ENCODE measurements at regions not wholly inside any gene's neighbourhood (a gene's known extent, or its start where the extent isn't known, plus 50 kb on each side); places are given as distances from the start of the nearest gene placed in this dataset.
A peak's percentile ranks its signal among the peaks of the same experiment; 100 is the strongest.

DNA sequence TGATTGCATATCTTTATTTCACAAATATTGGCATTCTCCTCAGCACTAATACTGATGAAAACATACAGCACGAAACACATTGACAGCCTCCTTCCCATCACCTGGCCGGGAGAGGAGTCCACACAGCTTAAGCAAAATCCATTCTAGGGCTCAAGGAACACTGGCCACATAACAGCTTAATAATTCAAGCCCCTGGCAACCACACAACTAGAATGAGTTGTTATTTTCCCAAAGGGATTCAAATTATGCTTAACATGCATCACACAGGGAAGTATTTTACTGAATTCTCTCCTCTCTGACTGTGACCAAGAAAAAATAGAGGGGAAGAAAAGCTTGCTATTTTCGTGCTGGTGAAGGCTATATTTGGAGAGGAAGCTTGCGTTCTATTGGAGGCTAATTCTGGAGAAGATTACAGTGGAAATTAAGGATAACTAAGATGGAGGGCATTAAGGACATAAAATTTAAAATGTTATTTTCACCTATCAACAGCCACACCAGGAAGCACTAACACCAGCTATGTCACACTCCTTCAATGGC, 198.5 kb downstream of the ADGRG6 start:
- DNase-seq = peak; percentile 19

DNA sequence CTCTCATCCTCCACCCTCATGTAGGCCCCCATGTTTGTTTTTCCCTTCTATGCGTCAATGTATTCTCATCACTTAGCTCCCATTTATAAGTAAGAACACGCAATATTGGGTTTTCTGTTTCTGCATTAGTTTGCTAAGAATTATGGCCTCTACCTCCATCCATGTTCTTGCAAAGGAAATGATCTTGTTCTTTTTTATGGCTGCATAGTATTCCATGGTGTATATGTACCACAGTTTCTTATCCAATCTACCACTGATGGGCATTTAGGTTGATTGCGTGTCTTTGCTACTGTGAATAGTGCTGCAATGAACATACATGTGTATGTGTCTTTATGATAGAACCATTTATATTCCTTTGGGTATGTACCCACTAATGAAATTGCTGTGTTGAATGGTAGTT, 200.0 kb downstream of the ADGRG6 start:
- DNase-seq = no peak

DNA sequence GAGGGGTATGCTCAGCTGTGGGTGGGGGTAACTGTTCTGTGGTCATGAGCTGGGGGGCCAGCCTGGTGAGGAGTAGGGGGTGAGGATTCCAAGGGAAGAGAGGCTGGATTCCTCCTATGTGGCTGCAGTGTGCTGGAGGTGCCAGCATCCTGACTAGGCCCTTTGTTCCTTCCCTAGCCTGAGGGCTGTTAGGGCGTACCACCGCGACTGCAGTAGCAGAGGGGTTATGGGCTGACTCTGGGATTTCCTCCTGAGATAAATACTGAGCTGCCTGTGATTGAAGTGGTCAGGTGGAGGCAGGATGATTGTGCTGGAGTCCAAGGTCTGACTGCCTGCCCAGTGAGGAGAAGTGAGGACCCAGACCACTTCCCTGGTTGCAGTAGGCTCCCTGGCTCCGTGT, 205.3 kb downstream of the ADGRG6 start:
- DNase-seq = no peak

DNA sequence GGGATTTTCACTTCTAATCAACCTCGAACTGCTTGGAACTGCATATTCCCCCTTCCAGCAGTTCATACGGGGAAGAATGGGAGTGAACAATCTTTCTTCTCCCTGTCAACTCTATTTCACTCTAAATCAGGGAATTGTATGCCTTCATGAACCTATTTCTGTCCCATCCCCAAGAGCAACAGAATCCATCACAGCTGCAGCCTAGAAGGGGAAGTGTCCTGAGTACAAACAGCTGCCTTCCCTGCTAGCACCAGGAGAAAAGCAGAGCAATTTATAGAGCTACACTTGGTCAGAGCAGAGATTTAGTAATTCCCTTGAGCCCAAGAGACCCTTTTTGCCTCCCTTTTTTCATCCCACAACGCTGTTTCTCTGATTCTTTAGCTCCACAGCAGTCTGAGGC, 208.4 kb downstream of the ADGRG6 start:
- no peak for DNase-seq

DNA sequence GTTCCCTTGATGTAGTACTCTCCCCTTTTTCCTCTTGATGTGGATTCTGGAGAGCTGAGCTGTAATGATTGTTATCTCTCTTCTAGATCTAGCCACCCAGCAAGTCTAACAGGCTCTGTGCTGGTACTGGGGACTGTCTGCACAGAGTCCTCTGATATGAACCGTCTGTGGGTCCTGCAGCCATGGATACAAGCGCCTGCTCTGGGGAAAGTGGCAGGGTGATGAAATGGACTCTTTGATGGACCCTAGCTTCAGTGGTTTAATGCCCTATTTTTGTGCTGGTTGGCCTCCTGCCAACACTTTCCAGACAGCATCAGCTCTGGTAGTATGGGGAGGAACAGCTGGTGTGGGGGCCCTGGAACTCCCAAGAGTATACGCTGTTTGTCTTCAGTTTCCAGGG, 216.3 kb downstream of the ADGRG6 start:
- no peak for DNase-seq

DNA sequence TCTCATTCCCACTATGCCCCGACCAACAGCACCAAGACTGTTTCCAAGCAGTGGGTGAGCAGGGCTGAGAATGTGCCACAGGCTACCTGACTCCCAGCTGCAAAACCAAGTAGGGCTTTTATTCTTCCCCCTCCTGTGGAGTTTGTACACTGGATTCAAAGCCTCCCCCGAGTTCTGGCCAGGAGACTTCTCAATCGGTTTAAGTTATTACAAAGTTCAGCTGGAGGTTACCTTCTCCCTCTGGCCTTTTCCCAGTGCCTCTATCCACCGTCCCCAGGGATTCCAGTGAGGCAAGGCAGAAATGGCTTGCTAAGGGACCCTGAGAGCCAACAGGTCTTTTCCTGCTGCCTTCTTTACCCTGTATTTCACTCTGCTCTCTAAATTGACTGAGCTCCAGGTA, 217.0 kb downstream of the ADGRG6 start:
- no peak for DNase-seq

DNA sequence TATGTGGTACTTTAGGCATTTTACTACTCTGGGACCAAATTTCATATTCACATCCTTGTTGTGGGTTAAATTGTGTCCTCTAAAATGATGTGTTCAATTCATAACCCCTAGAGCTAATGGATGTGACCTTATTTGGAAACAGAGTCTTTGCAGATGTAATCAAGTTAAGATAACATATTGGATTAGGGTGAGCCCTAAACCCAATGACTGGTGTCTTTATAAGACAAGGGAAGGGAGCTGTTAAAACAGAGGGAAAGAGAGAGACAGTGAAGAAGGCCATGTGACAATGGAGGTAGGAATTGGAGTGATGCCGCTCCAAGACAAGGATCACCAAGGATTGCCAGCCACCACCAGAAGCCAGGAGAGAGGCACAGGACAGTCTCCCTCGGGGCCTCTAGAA, 220.0 kb downstream of the ADGRG6 start:
- no peak for DNase-seq

DNA sequence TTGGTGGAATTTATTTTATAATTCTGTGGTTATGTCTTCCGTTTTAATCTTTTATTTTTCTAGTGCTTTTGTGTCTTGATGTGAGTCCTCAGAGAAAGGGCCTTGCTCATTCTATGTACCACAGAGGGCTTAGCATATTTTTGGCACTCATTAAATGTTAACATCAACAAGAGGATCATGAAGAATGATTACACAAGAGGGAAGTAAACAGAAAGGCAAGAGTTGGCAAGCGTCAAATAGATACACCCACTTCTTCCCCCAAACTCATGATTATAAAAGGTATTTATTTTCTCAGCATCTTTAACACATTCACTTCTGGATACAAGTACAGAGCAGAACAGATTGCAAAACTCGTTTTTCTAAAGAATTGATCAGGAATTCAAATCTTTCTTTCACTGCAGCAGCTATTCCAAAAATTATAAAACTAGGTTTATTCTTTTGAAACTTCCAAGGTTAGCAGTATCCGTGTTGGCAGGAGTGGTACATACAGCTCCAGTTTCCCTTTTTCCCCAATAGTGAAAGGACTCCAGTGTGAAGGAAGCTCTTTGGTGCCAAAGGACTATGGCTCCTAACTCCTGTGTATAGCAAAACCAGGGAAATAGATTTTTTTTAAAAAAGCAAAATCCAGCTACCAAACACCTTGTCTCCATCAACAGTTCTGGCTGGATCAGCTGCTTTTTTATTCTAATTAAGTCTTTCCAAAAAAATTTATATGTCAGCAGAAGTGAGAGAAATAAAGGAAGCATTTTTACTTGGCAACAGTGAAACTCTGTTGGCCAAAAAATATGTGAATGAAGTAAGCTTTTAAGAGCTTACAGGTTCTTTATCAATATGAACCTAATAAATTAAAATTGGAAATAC, 221.9 kb downstream of the ADGRG6 start:
- DNase-seq = no peak

DNA sequence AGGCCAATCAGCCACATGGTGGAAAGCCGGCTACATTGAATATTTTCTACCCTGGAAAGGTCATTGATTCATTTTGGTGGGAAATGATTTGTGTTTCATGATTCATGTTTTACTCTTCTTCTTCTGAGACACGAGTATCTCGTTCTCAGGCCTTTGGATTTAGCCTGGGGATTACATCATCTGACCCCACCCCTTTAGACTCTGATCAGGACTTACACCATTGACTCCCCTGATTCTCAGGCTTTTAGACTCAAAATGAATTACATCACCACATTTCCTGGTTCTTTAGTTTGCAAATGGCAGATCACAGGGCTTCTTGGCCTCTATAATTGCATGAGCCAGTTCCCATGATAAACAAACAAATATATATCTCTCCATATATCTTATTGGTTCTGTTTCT, 228.8 kb downstream of the ADGRG6 start:
- DNase-seq = no peak

DNA sequence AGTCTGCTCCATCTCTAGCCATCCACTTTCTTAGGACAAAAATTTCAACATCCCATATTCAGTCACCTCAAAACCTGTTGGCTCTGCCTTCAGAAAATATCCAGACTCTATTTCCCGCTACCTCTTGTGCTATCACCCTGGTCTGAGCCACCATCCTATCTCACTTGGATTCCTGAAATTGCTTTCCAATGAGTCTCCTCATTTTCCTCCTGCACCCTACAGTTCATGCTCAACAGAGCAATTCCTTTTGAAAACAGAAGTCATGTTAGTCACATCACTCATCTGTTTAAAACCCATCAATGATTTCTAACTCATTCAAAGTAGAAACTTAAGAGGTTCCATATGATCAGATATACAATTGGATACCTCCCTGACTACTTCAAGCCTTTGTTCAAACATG, 229.9 kb downstream of the ADGRG6 start:
- DNase-seq = no peak

DNA sequence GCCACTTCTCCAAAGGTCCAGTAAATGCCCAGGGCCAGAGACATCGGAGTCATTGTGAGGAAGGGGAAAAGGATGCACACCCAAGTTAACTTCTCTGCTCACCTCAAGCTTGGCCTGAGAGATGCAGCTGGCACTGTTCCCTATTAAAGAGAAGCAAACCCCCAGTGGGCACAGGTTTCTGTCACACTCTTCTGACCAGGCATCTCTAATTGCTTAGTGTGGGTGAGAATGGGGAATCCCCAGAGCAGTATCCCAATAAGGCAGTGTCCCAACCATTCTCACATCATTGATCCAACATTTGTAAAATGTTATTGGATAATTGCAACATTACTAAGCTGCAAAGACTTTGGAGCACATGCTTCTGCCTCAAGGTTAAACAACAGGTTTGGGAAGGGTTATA, 232.3 kb downstream of the ADGRG6 start:
- no peak for DNase-seq

DNA sequence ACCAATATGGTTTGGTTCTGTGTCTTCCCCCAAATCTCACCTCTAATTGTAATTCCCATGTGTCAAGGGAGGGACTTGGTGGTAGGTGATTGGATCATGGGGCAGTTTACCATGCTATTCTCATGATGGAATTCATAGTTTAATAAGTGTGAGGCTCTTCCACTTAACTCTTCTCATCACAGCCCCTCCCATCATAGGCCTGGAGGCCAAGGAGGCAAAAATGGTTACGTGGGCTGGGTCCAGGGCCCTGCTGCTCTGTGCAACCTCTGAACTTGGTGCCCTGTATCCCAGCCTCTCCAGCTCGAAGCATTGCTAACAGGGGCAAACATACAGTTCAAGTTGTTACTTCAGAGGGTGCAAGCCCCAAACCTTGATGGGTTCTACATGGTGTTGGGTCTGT, 232.7 kb downstream of the ADGRG6 start:
- no peak for DNase-seq

DNA sequence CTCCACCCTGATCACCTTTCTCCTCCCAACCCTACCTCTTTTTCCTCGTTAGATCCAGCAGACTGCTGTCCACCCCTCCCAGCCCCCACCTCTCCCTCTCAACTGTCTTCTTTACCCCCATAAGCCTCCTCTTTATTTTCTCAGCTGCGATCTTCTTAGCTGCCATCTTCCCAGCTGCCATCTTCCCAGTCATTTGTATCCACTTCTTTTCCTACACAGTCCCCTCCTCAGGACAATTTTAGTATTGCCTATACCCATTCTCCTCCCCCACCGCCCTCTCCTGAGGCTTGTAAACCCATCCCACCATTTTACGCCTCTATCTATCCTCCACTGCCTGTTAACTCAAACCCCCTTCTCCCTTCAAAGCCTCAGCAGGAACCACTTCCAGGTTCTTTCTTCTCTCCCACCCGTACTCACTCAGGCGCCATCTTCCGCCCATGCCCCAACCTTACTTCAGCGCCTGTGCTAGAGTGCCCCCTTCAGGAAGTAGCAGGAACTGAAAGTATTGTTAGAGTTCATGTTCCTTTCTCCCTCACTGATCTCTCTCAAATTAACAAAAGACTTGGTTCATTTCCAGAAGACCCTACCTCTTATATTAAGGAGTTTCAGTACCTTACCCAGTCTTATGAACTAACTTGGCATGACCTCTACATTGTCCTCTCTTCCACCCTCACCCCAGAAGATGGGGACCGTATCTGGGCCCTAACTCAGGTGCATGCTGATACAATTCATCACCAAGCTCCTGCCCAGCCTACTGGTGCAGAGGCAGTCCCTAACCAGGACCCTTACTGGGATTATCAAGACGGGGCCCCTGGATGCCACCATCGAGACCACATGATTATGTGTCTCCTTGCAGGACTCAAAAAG, 236.0 kb downstream of the ADGRG6 start:
- DNase-seq = no peak

DNA sequence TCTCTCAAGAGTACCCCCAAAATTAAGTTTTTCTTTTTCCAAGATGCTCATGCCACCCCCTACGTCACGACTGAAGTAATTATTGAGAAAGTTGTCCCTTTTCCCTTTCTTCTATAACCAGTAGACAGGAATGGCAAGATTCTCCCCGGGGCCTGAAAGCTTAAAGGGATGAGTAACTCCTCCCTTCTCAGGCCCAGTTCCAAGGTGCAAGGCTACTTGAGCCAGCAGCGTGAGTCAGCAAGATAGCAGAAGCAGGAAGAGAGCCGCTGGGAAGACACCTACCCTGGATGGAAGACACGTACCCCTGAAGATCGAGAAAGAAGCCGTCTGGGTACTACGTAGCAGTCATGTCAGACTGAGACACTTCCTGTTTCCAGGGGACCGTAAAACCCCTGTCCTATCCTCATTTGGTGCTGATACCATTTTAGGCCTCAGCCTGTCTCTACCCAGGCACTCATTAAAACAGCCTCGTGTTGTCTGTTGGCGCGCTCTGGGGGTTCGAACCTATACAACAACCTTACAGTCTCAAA, 241.0 kb downstream of the ADGRG6 start:
- DNase-seq = no peak

DNA sequence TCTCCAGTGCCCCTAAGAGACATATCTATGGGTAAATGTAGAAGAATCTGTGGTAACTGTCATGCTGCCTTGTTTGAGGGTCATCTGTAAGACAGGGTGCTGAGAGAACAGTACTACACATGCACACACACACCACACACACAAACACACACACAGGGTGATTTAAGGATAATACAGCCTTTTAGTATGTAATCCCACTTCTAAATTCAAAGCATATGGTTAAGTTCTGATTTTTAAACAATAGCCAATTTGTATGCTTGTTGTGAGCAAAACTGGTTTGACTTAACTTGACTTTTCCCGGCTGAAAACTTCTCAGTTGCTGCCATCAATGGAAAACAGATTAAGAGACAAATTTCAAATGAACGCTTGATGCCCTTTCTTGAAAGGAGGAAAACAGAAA, 241.8 kb downstream of the ADGRG6 start:
- peak; percentile 7 for DNase-seq

DNA sequence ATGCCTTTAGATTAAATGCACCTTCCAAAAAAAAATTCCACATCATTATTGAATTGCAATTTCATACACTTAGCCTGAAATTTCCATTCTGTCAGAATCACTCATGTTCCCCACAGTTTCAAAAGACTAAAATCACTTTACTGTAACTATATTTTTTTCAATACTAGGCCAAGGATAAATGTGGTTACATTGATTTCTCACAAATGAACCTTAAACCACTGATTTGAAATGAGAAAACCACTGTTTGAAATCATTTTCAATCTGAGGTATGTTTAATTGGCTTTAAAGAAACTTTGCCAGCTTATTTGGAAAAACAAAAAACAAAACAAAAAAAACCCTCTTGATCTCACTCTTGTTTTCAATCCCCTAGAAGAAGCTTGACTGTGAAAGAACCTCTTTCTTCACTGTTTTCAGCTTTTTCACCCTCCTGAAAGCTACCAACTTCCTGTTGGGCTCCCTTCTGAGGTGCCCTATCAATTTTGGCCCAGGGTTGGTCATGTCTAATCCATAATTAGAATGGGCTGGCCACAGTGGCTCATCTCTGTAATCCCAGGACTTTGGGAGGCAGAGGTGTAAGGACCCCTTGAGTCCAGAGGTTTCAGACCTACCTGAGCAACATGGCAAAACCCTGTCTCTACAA, 242.5 kb downstream of the ADGRG6 start:
- no peak for DNase-seq

DNA sequence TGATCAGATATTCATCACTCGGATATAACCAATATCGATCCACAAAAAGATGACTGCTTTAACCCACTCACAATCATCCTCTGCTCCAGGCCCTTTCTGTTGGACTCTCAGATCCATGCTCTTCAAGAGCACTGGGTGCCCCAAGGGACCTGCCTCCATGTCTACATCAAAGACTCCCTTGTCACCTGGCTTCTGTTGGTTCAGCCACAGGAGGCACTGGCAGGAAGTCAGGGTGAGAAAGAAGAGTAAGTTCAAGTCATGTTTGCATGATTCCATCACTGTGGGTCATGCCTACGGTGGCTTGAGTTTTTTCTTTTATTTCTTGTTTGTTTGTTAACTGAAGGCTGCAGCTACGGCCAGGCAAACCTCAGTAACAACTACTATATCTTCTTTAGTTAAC, 243.3 kb downstream of the ADGRG6 start:
- no peak for DNase-seq

DNA sequence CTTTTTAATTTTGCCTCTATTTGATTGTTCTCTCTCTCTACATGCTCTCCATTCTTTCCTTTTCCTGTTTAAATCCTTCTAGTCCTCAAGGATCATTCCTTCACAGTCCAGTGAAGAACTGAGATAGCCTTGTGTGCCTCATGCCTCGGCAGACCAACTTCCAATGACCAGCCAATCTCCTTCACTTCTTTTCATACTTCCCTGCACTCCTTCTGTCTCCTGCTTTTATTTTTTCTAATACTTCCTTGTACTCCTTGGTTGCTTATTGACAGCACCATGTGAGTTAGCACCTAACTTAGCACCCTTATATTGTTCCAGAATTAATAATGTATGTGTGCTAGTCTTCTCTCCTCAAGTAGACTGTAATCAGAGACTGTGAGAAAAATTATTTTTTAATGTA, 246.8 kb downstream of the ADGRG6 start:
- no peak for DNase-seq

DNA sequence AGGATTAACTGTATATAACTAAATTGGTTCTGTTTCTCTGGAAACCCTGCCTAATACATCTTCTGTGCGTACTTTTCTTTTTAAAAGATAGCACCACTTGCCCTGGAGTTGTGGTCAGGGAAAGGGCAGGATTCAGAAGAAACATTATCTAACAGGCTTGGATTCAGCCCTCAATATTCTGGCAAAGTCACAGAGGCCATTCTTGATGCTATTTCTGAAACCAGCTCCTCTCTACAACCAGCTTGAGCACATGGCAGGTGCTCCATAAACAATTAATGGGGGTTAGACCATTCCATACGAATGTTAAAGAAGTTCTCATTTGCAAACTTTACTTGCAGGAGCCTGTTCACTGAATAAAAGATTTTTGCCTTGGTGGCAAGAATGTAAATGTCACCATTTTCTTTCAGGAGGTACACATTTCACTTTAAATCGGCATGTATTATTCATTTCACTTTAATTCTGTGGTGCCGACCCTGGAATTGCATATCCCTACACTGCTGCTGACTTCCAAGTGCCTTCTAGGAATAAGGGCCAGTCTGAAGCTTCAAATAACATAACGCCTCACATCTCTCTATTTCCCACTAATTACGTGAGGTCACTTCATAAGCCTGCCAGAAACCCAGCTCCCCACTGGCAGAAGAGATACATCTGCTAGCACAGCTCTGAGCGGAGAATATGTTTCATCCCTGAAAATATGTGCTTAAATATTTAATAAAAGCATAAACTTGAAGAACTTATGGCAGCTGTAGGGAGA, 248.7 kb downstream of the ADGRG6 start:
- peak; percentile 3 for DNase-seq

DNA sequence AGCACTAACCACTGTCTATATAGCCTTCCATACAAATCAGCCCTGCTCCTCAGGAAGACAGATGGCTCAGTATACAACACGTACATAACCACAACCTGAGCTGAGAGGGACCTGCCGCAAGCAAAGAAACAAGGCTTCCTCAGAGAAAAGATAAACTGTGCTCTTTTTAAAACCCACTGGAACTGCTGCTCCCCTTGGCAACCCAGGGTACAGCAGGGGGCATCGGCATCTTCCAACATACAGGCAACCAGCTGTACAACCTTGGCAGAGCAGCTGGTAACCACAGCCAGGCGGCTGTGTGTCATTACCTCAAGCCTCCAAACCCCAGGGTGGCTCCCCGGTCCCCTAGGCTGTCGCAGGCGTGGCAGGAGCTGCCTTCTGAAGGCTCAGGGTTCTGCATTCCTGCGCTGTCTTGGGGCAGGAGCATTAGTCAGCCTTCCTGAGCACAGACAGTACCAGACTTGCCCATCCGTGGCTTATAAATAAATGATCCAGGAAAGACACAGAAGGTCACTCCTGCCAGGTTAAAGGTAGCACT, 249.5 kb downstream of the ADGRG6 start:
- peak; percentile 6 for DNase-seq

DNA sequence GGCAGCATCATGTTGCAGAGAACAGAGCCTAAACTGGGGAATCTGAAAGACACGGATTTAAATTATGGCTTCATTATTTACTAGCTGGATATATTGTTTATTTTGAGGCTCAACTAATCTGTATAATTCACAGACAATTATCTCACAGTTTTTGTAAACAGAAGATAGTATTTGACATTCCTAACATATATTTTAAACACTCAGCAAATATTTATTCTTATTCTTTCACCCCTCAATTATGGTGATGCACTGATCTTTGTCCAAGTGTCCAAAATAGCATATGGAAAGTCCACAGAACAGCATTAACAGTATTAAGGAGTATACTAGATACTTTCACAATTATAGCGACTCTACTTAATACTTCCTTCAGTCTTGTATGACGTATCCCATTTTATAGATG, 257.0 kb downstream of the ADGRG6 start:
- DNase-seq = no peak
